ENCODE measurements at regions not wholly inside any gene's neighbourhood (a gene's known extent, or its start where the extent isn't known, plus 50 kb on each side); places are given as distances from the start of the nearest gene placed in this dataset.

GRCh38 chr15:98384328-98385029, 263.9 kb upstream of the IGF1R start:
- TF ChIP-seq MAX (IDR thresholded peaks at IDR 0.05) (no peak), POLR2A (IDR thresholded peaks at IDR 0.05; ENCODE audit: low read length) (no peak), CTCF (IDR thresholded peaks at IDR 0.05) (no peak), ZFP36 (IDR thresholded peaks at IDR 0.05; ENCODE audit: borderline replicate concordance, partially characterized antibody) (no peak), BCL3 (IDR thresholded peaks at IDR 0.05) (no peak), HDAC2 (IDR thresholded peaks at IDR 0.05) (no peak)

All from A549 (cell line).